ENCODE measurements at regions not wholly inside any gene's neighbourhood (a gene's known extent, or its start where the extent isn't known, plus 50 kb on each side); places are given as distances from the start of the nearest gene placed in this dataset.

- TF ChIP-seq CTCF (IDR thresholded peaks at IDR 0.05; ENCODE audit: insufficient read depth, low read depth, low read length) (no peak), EZH2 (IDR thresholded peaks at IDR 0.05; ENCODE audit: insufficient read depth, low read length) (no peak)
Observed at GRCh38 chr4:133910165-133910564, 291.4 kb downstream of the PABPC4L start.
